Activated CD8-positive, alpha-beta memory T cell treated with anti-CD3 and anti-CD28 coated beads, Interleukin-2, amount 50 U/mL, for 24 hours (primary cell): ENCODE measurements at regions not wholly inside any gene's neighbourhood (a gene's known extent, or its start where the extent isn't known, plus 50 kb on each side); places are given as distances from the start of the nearest gene placed in this dataset.
"Not testable (repeated sequence)": the region's sequence is repeated elsewhere in the genome, so short reads cannot be mapped to it uniquely, and the experiment has no call there.

ENCODE experiments used
- DNase-seq: peaks from one replicate; pipeline ENCODE4 v3.0.0-alpha.2; 2020; ENCODE audit errors: extremely low read depth

DNA sequence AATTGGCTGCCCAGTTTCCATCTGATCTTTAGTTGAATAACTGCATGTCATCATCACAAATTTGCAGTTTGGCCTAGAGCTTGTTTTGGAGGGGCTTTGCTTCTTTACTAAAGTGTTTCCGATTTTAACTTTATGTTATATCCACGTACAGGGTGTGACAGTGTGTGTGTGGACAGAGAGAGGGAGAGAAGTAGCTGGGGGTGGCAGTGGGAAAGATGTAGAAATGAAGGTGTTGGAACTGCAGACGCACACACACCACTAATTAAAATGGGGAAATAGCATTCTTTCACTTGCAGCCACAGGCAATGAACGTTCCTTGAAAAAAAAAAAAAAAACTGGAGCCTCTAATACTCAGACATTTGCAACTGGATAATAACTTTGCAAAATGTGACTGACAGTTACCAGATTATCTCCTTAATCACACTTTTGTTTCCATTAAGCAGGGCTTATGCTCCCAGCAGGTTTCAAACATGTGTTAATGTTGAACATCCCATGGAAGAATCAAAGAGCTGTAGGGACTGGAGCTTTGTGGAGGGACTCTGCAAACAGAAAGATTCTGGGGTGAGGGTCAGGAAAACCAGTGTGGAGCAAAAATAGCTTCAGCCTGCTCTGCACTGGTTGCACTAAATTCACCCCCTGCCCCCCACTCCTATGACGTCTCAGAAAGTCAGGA is 238.1 kb upstream of the TENM4 start:
- no peak for DNase-seq

DNA sequence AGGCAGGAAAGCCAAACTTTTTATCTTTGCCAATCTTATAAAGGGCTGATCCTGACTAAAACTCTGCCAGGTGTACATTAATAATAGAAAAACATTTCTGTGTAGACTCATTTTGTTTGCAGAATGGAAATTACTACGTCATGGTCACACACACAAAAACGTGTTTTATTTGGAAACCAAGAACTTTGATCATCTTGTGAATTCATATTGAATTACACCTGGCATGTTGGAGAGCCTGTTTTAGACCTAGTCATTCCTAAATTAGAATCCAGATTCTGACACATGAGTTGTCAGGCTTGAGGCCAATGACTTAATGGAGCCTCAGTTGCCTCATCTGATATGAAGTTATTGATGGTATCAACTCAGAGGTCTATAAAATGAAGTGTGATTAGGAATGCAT is 235.6 kb upstream of the TENM4 start:
- DNase-seq, result no peak

DNA sequence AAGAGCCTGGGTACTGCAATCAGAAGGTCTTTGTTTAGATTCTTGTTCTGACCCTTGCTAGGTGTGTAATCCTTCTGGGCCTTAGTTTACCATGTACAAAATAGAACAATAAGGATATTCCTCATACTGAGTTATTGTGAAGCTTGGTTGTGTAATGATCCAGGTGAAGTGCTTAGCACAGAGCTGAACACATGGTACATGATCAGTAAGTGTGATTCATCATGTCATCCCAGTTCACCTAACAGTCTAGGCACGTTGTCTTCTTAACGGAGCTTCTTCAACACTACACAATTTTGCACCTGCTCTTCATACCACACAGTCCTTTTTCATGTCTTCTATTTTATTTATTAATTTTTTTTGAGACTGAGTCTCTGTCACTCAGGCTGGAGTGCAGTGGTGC is 234.3 kb upstream of the TENM4 start:
- DNase-seq, result no peak

DNA sequence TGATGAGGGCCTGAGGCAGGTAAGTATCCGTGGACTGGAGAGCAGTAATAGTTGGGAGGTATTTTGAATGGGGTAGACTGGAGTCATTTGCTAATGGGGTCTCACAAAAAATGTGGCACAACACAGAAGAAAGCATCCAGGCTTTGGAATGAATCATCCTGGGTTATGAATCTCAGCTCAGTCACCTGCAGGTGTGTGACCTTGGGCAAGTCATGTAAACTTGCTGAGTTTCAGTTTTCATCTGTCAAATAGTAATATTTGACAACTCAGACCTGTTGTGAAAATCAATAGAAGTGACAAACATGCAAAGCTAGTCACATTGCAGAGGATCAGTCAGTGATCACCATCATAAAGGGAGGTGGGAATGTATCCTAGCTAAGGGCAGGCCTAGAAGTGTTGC is 232.0 kb upstream of the TENM4 start:
- DNase-seq, result no peak

DNA sequence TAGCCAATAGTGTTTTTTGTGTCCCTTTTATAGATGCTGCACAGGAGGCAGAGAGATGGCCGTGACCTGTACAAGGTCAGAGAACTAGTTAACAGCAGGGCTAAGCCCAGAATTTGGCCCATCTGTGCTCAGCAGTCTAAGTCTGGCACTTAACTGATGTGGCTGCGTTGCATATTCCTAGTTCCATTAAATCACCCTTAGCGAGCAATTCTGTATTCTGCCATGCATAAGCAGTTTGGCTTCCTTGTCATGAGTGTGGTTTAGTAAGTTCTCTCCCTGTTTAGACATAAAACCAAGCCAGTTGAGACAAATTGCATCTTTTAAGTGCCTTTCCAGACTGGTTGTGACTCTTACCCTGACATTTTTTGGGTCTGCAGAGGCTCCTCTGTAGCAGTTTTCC is 230.6 kb upstream of the TENM4 start:
- no peak for DNase-seq

DNA sequence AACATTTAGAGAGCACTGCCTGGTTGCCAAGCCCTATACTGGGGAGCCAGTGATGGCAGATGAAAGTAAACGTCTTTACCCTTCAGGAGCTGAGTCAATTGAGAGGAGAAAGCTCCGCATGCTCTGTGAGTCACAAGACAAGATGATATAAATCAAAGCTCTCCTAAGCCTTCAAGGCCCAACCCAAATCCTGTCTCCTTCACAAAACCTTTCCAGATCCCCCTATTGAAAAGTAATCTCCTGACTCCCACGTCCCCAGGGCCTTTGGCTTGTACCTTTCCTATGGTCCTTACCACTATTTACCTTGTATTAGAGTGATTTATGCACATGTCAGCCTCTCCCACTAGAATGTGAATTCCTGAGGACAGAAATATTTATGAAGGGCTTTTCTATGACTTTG is 230.1 kb upstream of the TENM4 start:
- no peak for DNase-seq

DNA sequence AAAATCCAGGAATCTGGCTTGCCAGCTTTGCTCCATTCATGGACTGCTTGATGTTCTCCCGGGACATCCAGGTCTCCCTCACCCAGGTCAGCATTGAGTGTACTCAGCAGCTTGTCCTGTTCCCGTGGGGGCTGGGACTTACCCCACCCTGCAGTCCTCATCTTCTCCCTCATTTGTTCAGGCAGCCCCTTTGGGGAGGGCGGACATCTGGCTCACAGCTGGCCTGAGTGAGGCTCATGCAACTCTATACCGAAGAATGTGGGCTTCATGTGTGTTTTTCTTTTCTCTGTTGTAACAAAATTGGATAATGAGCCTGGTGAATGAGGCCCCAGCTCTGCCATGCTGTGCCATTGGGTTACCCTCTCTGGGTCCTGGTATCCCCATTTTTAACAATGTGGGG is 227.7 kb upstream of the TENM4 start:
- DNase-seq, result no peak

DNA sequence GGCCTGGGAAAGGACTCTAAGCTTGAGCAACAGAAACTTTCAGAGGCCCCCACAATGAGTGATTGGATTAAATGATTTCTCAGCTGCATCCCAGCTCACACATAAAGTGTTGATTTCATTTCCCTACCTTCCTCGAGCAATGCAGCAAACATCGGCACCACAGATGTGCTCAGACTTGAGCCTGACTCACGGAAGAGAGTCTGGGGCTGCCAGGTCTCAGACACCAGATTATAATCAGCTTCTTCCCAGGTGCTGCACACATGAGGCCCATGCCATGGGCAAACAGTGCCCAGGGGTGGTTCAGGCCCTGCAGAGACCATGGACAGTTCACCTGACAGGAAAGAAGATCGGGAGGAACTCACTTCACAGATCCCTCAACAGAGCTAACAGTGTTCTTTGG is 226.6 kb upstream of the TENM4 start:
- no peak for DNase-seq

DNA sequence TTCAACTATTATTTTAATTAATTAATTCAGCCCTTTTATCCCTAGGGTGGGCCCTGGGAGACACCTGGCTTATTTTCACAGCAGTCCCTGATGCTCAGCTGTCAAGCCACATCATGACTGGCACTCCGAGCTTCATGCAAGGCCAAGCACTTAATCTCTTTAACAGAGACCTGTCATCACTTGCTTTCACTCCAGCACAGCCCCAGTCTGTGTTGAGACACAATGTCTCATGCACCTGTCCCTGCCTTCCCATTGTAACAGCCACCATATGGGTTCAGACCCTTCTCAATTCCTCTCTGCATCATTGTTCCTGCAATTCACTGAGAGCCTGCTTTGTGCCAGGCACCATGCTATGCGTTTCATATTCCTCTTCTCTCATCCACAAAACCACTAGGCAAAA is 222.2 kb upstream of the TENM4 start:
- DNase-seq, result no peak

DNA sequence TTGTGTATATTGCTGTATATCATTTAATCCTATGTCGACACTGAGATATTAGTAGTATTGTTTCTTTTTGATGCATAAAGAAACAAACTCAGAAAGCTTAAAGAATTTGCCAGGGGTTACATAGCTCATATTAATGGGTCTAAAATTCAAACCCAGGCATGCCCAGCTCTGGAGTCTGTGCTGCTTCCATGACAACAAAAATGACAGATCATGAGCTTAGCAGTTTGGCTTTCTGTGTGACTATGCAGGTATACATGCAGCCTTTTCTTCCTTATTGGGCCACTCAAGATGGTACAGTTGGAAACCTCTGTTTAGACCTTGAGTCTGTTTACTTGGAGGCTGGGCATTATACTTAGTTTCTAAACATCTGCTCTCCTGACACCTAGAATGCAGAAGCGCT is 220.5 kb upstream of the TENM4 start:
- no peak for DNase-seq

DNA sequence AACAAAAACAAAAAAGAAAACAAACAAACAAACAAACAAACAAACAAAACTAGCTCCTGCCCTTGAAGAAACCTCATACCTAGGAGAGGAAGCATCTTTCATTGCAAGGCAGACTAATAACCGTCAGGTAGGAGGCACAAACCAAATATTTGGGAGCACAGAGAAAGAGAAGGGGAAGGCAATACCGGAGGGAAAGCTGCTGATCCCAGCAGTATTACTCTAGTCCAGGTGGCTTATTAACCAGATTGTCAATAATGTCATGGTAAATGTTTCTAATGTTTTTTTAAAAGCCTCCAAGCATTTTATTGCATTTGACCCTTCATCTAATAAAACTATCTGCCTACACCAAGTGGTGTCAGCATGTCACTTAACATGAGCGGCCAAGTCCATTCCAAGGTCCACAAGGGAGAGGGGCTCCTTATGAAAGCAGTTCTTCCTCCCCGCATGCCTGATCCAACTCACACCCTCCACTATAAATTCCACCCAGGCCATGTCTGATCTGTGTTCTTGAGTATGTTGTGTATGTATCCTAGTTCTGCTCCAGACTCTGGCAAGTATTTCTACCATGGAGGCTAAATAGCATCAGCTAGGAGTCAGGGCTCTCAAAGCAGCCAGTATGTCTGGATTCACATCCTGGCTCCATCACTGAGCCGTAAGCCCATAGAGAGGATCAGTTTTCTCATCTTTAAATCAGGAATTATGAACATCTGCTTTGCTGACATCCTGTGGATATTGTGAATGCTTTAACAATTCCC is 208.1 kb upstream of the TENM4 start:
- DNase-seq, result no peak

DNA sequence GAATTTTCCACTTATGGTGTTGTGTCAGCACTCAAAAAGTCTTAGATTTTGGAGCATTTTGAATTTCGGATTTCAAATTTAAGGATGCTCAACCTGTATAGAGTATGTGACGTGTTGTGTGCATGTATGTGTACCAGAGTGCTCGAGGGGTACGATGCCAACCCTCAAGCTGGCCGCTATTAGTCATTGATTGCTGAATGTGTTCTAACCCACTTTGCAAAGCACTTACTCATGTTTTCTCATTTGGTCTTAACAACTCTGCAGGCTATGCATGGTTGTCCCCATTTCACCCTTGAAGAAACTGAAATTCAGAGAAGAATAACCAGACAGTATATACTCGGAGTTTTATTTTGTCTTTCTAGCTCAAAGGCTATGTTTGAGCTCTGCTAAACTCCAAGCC is 196.4 kb upstream of the TENM4 start:
- DNase-seq, result no peak

DNA sequence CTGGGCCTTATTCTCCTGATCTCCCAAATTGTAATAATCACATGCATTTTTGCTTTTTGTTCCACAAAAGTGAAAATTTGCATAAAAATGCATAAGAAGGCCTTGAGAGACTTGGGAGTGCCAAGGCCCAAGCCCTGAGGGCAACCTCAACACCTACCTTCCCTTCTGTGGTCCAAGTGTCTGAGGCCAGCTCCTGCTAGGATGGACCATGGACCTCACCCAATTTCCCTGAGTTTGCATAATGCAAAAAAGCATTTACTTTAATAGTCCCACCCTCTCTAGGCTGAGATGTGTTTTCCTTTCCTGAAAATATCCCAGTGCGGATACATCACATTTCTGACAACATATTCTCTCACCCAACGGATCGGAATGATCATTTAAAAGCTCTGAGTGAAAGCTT is 194.1 kb upstream of the TENM4 start:
- no peak for DNase-seq

DNA sequence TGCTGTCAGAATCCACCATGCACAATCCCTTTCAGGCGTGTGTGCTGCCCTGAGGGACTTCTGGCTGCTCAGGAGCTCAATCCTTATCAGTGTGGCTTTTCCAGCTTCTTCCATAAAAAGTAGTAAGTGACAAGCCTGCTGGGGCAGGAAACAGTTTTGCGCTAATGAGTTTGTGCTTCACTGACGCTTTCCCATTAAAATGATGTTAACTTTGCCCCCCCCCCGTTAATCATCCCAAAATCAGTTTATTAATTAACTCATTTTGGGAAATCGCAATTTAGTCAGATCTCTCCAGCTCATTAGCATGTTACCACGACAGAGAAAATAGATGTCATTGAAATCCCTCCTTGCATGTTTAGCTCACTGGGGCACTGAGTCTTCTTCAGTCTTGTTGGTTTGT is 186.5 kb upstream of the TENM4 start:
- no peak for DNase-seq

DNA sequence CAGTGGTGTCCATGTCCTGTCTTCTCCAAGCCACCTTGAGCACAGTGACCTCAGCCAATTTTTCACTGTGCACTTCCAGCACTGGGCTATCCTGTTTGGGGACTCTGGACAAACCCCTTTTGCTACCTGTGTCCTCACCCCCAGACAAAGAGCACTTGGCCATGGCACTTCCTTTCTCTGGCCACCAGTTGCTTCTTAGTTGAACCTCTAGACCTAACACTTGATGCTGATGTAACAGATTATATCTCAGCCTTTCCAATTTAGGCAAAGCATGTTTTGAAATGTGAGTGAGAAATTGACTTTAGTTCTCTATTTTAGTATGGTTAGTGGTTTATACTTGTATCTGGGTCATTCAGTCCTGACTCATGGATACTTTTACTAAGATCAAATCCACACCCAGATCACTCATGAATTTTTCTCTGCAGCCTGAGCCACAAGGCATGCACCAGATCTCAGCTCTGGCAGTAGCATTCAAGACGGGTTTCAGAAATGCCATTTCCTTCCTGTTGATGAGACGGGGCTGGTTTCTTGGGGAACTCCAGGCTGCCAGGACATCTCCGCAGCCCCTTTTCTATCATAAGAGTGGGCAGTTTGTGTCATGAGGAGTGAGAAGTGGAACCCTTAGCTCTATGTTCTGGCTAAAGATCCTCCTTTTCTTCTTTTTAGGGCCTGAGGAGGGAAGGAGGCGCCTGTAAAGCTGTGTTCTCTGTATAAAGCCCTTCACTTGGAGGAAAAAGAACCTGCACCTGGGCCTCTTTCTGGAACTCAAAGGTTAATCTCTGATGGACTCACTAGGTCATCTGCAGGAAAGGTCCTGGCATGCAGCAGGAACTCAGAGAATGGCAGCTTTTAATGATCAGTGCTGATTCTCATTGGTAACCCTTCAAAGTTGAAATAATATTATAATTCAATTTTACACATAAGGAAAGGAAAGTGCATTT is 185.6 kb upstream of the TENM4 start:
- DNase-seq, result no peak

DNA sequence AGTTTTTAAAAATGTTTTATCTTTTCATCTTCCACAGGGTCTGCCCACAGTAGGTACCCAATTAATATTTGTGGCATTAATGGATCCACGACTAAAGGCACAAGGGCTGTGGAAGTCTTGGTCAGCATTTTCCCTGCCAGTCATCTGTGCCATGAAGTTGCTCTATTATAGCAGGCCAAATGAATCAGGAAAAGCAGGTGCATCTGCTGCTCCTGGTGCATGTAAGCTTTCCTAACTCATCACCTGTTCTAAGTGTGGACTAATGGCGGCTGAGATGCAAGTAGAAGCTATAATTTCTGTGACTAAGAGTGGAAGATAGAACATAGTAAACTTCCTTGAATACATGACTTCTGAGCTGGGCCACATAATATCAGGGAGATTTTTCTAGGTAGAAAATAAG is 182.5 kb upstream of the TENM4 start:
- no peak for DNase-seq

DNA sequence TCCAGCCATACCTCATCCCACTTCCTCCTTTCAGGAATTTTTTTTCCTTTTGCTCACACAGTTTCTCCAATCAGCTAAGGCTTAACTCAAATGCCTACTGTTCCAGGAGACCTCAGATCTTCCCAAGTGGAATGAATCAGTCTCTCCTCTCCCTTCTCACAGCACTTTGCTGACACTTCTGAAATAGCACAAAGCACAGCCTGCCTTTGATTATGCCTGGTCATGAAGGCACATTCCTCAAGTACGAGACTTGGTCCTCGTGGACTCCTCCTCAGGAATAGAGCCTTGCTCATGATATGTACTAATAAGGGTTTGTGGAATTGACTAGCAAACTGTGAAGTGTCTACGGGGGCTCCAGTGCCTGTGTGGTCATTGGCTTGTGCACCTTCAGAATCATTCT is 176.7 kb upstream of the TENM4 start:
- DNase-seq, result no peak

DNA sequence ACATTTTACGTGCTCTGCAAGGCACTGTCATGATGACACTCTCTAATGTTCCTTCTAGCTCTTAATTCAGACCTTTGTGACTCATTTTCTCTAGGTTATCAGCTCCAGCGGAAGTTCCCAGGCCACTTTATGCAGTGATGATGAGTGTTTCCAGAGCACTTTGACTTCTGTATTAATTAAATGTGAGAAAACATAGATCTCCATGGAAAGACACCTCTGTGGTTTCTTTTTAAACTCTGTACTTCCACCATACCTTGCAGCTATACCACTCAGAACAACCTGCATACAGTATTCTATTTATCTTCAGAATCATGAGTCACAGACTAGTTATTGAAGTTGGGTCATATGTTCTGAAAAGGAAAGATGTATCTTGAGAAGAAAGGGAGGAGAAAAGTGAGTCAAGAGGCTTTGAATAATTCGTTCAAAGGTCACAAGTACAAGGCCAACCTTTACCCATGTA is 175.6 kb upstream of the TENM4 start:
- no peak for DNase-seq

DNA sequence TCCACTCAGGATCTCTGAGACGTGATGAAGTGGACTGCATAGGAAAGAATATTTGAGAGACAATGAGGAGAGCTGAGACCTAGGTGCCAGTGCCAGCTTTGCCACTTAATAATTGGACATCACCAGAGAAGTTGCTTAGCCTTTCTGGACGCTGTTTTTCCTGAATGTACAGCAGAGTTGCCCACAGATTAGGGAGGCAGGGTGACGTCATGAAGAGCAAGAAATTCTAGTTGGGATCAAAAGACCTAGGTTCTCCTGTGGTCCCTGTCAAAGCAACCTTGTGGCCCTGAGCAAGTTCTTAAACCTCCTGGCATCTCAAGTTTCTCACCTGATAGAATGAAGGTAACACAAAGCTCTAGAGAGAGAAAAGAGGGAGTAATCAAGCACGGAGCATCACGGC is 174.6 kb upstream of the TENM4 start:
- DNase-seq, result no peak

DNA sequence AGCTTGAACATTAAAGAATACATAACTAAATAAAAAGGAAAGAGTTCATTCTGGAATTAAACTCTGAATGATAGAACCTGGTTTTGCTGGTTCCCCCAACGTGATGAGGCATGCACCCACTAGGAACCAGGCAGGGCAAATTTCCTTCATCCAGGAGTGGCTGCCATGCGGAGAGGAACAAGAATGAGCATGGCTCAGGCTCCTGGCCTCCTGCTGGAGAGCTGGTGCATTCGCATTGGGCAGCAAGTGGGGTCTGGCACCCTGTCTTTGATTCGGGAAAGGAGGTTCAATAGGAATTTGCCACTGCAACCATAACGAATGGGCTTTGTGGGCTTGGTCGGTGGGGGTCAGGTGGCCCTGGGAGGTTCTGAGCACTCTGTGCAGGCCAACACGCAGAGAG is 169.8 kb upstream of the TENM4 start:
- DNase-seq, result no peak

DNA sequence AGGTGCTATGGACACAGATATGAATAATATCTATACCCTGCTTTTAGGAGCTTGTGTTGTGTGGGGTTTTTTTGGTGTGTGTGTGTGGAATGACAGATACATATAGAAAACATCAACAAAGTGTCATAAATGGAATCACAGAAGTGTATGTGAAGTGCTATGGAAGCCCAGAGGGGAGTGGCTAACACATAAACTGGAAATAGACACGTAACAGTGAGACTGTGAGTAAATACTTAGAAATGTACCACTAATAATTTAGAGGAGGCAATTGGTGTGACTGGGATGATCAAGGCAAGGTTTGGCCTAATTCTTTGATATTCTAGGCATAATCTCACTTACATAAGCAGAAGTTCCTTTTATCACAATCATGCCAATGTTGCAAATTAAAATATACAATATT is 169.3 kb upstream of the TENM4 start:
- DNase-seq, result no peak

DNA sequence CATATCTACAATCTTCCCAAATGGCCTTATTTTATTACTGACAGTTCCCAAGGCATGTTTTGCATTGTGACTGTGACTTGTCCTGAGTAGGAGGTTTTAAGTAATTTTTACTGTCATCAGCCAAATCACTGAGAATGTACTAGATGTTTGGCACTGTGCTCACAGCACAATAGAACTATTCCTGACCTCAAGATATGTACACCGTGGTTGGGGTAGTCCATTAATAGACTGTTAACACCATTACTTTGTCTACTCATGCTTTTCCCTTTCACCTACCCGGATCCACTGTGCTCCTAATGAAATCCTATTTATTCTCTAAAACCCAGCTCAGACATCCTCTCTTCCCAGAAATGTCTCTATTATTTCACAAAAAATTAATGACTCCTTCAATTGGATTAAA is 168.7 kb upstream of the TENM4 start:
- DNase-seq, result no peak

DNA sequence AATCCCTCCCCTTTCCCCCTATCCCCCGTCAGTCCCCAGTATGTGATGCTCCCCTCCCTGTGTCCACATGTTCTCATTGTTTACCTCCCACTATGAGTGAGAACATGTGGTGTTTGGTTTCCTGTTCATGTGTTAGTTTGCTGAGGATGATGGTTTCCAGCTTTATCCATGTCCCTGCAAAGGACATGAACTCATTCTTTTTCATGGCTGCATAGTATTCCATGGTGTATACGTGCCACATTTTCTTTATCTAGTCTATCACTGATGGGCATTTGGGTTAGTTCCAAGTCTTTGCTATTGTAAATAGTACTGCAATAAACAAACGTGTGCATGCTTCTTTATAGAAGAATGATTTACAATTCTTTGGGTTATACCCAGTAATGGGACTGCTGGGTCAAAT is 165.6 kb upstream of the TENM4 start:
- not testable (repeated sequence) for DNase-seq
